GOT3 (cell line): ENCODE measurements at regions not wholly inside any gene's neighbourhood (a gene's known extent, or its start where the extent isn't known, plus 50 kb on each side); places are given as distances from the start of the nearest gene placed in this dataset.
"Not testable (repeated sequence)": the region's sequence is repeated elsewhere in the genome, so short reads cannot be mapped to it uniquely, and the experiment has no call there.

Source experiments
- DNase-seq: peaks from one replicate; lab custom pipeline; 2025; ENCODE audit warnings: mixed read lengths; lab: John Stamatoyannopoulos, UW

DNA sequence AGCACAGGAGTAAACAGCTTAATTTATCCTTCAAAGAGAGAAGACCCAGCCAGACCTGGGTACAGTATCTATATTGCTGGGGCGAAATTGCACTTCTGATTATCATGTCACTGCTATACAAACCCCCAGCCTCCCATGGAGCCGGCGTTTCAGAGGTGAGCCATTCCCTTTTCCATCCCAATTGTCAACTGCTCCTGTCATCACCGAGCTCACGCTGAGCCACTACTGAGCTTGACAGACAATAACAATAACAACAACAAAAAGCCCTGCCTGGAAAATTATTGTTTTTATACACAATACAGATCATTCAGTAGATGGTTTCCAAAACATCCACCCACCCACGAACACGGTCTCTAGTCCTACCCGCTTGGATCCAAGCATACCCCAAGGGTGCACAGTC is 129.0 kb upstream of the JARID2 start:
- DNase-seq = no peak

DNA sequence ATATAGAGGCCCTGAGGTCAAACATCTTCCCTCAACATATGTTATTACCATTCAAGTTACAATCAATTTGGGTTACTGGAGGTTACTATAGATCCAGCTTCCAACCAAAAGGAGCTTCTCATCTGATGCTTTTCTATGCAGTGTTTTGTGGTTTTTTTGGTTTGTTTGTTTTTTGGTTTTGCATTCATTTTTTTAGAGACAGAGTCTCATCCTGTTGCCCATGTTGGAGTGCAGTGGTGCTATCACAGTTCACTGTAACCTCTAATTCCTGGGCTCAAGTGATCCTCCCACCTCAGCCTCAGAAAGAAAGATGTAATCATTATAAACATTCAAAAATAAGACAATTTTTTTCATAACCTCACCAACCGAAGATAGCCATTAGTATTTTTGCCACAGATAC is 124.4 kb upstream of the JARID2 start:
- DNase-seq = no peak

DNA sequence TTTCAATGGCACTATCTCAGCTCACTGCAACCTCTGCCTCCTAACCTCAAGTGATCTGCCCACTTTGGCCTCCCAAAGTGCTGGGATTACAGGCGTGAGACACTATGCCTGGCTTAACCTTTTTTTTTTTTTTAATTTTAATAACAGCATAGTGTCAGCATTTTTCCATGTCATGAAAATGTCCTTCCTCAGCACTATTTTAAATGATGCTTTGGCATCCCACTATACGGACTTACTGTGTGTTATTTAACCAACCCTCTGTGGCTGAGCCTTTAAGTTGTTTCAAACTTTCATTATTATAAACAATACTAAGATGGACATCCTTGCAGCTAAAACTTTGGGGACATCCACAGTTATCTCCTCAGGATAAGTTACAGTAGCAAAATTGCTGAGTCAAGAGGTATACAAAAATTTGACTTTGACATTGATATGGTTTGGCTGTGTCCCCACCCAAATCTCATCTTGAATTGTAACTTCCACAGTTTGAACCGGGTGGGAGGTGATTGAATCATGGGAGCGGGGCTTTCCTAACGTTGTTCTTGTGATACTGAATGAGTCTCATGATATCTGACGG is 123.8 kb upstream of the JARID2 start:
- DNase-seq = no peak

DNA sequence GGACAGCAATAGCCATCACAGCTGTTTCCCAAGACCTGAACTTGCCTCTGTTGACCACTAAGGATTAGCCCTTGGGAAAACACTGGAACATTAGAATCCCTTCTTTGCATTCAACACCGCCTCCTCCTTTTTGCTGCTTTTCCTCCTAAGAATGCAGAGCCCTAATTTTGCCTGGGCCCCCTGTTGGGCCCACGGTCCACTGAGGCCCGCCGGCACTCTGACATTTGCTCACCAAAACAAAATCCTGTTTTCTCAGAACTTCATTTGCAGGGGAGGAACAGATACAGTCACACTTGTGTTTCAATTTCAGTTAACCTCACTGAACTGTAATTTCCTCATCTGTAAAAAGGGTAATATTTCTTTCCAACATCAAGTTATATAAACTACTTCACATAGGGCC is 116.0 kb upstream of the JARID2 start:
- no peak for DNase-seq

DNA sequence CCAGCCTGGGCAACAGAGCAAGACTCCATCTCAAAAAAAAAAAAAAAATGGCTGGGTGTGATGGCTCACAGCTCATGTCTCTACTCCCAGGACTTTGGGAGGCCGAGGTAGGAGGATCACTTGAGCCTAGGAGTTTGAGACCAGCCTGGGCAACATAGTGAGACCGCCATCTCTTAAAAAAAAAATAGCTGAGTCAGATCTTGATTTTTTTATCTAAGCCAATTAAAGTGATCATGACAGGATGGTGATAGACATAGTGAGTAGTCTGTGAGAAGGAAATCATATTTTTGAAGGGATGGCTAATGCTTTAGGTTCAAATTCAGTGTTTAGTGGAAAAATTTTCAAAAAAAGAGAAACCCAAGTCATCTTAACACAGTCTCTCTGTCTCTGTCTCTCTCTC is 114.6 kb upstream of the JARID2 start:
- no peak for DNase-seq

DNA sequence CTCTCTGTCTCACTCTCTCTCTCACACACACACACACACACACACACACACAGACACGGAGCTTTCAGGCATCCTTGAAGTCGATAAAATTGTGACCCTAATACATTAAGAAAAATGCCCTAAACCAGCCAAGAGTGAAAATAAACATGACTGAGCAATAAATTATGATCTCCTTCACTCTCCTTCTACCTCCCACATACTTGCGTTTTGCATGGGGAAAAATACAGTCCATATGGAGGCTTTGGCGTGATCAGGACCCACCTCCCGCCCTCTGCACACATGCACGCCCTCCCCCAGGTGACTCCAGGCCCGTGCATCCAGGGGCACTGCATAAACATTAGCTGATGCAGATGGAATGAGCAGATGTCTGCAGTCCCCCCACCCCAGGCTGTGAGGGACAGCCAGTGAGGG is 114.2 kb upstream of the JARID2 start:
- DNase-seq = no peak

DNA sequence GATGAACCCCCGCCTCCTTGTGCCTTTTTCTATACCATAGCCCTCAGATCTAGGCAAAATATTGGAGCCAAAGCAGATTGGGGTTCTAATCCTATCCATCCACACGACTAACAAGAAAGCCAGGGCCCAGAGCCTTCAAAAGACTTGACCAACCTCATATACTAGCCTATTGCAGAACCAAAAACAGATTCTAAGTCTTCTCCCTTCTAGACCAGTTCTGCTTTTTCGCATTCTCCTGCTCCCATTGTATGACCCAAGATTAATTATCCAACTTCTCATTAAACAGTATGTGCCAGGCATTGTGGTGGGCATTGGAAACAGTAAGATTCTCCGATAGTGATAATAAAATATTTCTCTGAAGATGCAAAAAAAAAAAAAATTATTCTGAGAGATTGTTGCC is 113.7 kb upstream of the JARID2 start:
- no peak for DNase-seq

DNA sequence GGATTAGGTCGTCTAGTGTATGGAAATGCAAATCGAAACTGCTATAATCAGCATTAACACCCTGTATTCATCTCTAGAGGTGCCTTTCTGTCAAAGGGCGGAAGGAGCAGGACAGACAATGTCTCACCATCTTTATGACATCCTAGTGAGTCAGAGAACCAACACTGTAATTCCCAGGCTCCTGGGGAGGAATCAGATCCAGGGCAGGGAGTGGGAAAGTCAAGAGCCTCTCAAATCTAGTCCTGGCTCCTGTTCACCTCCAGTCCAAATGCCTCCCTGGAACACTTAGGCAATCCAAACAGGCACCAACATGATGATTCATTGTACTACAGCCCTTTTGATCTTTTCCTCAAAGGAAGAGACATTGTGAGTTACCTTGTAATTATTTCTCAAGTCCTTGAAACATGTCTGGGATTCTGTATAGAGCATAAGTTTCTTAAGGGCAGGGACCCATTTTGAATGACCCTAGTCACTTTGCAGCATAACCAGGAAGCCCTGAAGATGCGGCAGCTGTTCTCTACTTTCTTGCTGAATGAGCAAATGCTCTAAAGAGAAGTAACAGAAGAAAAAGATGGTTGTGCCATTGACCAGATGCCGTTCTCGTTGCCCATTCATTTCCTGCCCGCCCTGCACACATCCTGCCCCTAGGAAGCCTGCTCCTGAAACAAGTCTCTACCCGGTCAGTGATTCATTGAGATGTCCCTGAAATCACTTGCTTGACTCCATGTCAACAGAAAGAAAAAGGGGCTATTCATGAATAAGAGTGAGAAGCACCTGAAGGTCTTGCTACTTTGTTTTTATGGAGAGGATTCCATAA is 112.8 kb upstream of the JARID2 start:
- DNase-seq = no peak

DNA sequence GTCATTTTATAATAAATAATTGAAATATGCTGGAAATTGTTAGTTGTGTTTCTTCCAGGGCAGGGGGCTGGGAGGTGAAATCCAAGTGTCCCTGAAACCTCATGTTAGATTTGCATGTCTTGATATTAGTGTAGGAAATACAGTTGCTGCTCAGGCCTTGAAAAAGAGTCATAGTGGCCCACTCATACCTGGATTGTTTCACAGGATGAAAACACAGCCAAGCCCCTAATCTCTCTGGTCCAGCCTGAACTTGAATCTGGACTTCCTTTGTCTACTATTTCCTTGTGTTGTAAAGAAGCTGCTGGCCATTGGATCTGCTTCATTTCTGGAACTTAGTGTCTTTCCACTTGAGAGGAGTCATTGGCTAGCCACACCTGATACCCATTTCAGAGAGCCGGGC is 108.8 kb upstream of the JARID2 start:
- DNase-seq = no peak

DNA sequence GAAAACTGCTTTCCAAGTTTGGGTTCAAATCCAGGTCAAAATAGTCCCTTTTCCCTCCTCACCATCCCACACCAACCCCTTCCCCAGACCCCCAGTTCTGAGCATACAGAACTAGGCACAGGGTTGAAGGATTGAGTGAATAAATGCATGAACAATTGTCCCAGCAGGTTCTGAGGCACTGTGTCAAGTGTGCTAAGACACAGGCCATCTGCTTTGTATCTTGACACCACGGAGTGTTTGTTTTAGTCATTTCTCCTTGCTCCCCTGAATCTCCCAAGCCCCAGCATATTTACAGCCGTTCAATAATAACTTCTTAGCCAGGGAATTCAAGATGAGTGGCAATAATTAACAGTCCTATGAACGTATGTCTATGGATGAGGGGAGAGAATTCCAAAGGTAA is 102.8 kb upstream of the JARID2 start:
- DNase-seq = no peak

DNA sequence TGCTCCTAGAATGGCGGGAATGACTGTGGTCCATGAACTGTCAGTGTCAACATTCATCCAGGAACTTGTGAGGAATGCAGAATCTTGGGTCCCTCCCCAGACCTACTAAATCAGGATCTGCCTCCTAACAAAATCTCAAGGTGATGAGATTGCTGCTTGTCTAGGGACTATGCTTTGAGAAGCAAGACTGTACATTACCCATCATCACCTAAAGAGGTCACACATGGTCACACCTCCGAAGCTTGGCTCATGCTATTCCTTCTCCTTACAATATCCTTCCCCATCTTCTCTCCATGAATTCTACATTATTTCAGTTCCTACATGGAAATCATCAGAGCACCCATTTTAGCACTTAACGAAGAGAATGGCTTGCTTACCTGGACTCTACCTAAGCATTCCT is 102.3 kb upstream of the JARID2 start:
- DNase-seq = no peak

DNA sequence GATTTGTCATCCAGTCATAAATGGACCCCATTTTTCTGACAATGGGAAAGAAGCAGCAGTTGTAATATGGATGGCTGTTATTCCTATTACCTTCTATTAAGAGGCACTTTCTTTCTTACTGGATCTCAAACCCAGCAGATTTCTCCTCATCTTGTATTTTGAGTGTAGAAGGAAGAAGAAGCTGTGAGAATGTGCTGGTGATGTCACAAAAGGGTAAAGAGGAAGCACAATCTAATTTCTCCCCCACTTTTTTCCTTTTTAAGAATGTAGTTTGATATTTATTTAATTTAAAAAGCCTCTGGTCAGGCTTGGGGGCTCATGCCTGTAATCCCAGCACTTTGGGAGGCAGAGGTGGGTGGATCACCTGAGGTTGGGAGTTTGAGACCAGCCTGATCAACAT is 100.0 kb upstream of the JARID2 start:
- no peak for DNase-seq

DNA sequence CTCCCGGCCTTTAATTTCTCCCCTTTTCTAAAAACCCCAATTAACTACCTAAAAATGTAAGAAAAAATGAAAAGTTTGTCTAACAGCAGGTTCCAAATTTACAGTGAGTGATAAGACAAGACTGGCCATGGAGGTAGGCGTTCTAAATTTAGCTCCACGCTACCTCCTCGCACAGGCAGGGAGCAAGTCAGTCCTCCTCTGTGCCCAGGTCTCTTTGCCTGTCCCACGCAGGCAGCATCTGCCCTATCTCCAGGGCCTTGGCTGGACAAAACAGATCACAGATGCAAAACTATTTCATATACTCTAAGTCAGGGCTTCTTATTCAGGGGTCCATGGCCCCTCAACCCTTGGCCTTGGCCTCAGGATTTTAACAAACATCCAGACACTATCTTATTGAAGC is 98.0 kb upstream of the JARID2 start:
- DNase-seq = no peak

DNA sequence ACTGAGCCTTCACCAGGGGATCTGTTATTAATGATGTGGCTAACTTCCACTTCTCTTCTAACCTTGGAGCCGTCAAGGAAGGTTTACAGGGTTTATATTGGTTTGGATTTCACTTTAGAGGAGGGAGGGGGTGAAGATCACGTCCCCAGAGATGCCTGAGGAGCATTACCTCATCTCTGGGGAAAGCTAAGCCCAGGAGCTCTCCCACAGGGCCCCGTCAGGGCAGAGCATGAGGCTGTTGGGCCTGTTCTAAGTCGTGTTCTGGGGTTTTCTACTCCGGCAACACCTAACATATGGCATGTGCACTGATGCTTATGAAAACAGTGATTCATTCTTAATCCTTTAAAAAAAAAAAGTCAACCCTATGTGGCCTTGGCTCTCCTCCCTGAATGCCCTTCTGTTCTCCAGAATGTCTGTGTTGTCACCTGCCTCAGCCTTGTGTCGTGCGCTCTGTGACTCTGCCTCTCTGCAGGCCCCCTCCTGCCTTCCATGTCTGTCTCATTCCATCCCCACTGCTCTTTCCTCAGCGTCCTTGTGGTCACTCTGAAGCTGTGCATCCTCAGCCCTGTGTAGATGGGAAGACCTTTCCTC is 97.4 kb upstream of the JARID2 start:
- no peak for DNase-seq

DNA sequence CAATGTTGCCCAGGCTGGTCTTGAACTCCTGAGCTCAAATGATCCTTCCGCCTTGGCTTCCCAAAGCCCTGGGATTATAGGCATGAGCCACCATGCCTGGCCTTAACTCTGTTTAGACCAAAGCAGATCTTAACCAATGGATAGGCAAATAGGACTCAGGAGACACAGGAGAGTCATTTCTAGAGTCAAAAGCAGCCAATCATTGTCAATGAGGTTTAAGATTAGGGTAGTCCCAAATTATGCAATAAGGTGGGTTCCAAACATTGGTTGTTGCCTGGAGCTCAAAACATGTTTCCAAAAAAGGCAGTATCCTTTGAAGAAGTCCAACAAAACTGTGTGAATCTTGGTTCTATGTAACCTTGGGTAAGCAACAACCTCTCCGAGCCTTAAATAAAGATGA is 95.7 kb upstream of the JARID2 start:
- DNase-seq = no peak

DNA sequence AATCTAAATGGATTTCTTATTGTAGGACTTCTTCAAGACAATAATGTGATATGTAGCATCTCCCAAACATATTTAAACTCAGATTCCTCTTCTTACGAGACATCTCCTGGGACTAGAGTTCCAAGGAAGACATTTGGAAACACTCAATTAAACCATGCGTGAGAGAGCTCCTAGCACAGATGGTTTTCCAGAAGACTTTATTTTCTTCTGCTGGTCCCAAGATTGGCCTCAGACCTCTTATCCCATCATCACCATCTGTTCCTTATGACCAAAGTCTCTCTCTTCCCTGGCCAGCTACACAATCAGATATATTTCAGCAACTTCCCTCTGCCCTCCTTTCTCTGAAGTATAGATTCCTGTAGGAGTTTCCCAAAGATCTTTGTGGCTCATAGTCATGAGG is 93.2 kb upstream of the JARID2 start:
- DNase-seq = no peak

DNA sequence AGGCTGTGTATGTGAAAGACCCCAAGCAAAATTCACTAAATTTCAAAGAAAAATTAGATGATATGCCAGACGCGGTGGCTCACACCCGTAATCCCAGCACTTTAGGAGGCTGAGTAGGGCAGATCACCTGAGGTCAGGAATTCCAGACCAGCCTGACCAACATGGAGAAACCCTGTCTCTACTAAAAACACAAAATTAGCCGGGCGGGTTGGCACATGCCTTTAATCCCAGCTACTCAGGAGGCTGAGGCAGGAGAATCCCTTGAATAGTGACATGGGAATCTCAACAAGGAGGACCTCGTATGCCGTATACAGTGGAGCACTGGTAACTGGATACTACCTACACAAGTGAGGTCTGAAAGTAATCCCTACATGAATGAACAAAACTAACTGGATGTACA is 92.7 kb upstream of the JARID2 start:
- DNase-seq = no peak

DNA sequence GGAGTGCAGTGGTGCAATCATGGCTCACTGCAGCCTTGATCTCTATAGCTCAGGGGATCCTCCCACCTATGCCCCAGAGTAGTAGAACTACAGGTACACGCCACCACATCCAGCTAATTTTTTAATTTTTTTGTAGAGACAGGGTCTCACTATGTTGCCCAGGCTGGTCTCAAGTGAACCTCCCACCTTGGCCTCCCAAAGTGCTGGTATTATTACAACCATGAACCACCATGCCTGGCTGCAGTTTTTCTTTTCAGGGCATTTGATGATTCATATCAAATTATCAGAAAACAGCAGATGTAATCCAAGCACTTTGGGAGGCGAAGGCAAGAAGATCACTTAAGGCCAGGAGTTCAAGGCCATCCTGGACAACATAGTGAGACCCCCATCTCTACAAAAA is 88.4 kb upstream of the JARID2 start:
- no peak for DNase-seq

DNA sequence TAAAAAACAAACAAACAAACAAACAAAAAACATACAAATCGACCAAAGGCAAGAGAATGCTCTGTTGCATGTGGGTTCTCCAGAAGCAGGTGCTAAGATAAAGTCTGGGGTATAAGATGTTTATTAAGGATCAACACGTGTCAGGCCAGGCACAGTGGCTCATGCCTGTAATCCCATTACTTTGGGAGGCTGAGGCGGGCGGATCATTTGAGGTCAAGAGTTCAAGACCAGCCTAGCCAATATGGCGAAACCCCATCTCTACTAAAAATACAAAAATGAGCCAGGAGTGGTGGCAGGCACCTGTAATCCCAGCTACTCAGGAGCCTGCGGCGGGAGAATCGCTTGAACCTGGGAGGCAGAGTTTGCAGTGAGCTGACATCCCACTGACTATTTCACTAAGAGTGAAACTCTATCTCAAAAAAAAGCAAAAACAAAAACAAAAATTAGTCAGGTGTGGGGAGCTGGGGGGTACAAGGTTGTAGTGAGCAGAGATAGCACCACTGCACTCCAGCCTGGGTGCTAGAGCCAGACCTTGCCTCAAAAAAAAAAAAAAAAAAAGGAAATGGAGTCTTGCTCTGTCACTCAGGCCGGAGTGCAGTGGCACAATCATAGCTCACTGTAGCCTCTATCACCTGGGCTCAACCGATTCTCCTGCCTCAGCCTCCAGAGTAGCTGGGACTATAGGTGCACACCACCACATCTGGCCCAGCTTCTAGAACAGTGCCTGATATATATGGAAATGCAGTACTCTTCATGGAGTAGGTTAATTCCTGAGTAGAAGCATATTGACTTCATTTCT is 86.8 kb upstream of the JARID2 start:
- DNase-seq = no peak

DNA sequence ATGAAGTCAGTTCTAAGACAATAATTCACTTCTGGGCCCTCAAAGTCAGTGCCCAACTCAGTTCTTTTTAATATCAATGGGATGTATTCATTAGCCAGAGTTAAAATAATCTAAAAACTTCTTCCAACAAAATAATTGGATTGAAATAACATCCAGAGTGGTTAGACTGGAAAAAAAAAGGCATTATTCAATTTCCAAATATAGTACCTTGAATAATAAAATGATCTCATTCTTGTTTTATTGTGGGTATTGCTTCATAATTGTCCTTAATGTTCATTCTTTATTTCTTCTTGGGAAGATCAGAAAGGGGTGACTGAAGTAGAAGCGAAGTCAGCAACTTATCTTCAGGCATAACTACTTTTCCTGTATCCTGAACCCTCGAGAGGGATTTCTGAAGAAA is 85.1 kb upstream of the JARID2 start:
- no peak for DNase-seq

DNA sequence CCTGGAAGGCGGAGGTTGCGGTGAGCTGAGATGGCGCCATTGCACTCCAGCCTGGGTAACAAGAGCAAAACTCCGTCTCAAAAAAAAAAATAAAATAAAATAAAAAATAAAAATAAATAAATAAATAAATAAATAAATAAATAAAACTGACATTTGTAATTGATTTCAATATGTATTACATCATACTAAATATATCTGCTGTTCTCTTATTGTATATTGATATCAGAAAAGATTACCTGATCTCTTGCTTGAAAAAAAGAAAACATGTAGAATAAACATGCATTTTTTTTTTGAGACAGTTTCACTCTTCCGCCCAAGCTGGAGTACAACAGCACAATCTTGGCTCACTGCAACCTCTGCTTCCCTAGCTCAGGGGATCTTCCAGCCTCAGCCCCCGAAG is 81.0 kb upstream of the JARID2 start:
- not testable (repeated sequence) for DNase-seq

DNA sequence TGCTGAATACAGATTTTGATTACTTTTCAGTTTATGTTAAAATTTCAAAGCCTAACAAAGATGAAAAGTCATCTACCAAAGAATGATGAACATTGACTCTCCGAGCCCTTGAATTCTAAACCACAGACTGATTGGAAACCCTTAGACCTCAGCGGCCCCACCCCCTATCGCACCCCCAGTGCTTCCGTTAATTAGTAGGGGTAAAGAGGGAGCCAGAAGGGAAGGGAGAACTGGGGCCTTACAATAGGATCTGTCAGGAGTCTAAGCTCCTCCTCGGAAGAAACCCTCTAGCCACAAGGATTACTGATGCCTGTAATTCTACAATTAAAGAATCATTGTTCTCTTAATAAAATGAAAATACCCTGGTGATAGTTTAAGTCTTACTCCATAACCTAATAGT is 79.7 kb upstream of the JARID2 start:
- no peak for DNase-seq

DNA sequence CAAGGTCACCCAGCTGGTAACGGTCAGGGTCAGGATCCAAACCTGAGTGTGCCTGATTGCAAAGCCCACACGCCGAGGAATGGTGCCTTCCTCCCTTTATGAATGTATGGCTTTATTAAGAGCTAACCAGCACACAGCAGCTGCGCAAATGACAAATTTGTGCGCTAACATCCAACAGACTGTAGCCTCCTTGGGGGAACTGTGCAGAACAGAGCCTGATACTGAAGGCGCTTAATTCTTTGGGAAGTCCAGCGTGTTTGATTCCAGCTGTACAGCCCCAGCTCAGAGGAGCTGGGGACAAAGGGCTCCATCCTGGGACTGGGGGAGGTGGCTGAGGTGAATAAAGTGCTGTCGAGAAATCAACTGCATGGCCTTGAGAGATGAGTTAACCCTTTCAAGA is 75.7 kb upstream of the JARID2 start:
- no peak for DNase-seq
